SHP77 treated with DMSO at 0.1 percent for 48 hours (cell line): ENCODE measurements at regions not wholly inside any gene's neighbourhood (a gene's known extent, or its start where the extent isn't known, plus 50 kb on each side); places are given as distances from the start of the nearest gene placed in this dataset.

Experiments used
- DNase-seq: peaks from one replicate; lab custom pipeline; 2025; lab: John Stamatoyannopoulos, UW

- DNase-seq: no peak
Observed at GRCh38 chr12:13288937-13289652, 92.6 kb downstream of the EMP1 start.

- DNase-seq: no peak
Observed at GRCh38 chr12:13288501-13288900, 92.0 kb downstream of the EMP1 start.

DNA sequence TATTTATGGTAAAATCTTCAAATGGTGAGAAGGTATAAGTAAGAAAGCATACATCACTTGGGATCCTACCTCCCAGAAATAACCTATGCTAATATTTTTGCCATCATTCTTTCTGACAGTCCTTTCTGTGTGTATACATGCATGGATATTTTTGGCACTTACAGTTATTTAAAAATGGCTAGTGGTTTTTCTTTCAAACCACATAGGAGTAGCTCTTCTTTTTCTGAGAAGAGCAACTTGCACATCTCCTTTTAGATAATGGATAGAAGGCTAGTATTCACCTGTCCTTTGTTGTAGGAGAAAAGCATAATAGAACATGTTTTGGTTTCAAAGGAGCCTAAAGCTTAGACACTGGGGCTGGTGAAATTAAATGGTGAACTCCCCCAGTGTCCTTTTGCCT, 87.3 kb downstream of the EMP1 start:
- no peak for DNase-seq

- no peak for DNase-seq
Observed at GRCh38 chr12:13282861-13283260, 86.3 kb downstream of the EMP1 start.

GRCh38 chr12:13278249-13278787, 81.8 kb downstream of the EMP1 start:
- peak; percentile 1 for DNase-seq

DNA sequence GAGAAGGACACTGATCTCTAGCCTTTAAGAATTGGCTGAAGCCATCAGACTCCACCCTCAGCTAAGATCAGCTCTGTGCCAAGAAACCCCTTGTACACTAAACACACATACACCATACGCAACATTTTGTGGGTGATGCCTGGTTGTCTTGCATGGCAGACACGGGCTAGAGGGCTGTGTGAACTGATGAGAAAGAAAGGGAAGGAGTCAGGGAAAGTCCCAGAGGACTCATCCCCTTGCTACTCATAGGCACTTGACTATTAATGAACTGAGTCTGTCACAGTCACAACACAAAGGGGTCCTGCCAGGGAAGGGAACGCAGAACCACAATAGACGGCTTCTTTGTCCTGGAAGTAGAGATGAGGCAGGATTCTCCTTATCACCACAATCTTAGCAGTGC, 80.8 kb downstream of the EMP1 start:
- DNase-seq: no peak

DNA sequence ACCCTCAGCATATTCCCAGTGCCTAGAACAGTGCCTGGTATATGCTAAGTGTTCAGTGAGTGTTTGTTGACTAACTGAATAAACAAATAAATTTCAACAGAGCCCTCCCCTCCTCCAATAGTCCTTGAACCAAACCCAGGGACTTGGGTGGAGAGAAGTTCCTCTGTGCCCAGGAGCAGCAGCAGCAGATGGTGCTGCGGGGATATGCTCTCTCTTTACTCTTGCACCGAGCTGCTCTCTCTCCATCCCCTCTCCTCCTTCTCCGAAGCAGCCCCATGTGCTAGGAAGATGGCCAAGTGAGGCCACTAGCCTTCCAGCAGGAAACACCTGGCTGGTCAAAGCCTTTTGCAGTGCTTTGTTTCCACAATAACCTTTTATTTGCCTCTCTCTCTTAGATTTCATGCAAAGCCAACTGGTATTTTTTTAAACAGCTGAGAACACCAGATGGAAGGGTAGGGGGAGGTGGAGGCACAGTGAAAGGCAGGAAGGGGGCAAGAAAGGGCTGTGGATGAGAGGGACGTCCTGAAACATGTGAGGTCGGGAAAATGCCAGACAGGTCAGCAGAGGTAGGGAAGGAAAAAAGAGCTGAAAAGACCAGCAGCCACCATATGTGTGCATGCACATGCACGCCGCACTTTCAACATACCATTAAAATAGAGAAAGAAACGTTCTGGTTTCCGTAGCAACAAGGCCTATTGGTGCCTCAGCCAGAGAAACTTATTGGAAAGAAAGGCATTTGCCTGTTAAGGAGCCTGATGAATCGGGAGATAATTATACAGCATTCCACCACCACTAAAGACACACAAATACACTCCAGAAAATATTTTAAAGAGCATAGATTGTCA, 78.9 kb downstream of the EMP1 start:
- DNase-seq: no peak

GRCh38 chr12:13273850-13274249, 77.3 kb downstream of the EMP1 start:
- no peak for DNase-seq

DNA sequence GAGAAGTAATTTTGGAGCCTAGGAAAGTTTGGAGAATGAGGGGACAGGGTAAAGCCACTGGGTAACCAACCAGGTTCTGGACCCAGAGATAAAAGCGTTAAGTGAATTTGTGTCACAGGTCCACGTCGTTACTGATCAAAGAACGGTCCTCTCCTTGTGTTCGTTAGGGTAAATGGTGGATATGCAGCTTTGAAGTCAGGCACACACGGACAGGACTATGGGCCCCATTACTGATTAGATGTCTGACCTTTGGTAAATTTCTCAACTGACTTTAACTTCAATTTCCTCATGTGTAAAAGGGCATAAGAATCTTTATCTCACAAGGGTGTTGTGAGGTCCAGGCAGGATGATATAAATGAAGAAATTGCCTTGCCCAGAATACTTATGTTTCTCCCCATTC, 76.6 kb downstream of the EMP1 start:
- DNase-seq: no peak

DNA sequence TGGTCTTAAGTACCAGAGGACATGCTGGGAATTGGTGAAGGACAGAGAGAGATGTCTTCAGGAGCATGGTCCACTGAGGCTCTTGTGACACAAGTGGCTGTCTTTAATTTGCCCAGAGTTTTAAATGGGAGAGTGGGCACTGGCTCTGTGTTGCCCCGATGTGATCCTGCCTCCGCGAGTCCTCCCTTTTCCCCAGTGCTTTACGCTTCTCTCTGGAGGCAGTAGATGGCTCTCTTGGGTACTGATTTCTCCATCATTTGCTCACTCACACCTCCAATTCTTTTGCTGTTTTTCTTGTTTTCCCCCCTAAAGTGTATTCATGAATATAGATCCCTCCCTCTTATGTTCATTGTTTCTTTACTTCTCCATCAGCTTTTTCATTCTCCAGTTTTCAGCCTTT, 74.3 kb downstream of the EMP1 start:
- no peak for DNase-seq
